ENCODE measurements at regions not wholly inside any gene's neighbourhood (a gene's known extent, or its start where the extent isn't known, plus 50 kb on each side); places are given as distances from the start of the nearest gene placed in this dataset.

DNA sequence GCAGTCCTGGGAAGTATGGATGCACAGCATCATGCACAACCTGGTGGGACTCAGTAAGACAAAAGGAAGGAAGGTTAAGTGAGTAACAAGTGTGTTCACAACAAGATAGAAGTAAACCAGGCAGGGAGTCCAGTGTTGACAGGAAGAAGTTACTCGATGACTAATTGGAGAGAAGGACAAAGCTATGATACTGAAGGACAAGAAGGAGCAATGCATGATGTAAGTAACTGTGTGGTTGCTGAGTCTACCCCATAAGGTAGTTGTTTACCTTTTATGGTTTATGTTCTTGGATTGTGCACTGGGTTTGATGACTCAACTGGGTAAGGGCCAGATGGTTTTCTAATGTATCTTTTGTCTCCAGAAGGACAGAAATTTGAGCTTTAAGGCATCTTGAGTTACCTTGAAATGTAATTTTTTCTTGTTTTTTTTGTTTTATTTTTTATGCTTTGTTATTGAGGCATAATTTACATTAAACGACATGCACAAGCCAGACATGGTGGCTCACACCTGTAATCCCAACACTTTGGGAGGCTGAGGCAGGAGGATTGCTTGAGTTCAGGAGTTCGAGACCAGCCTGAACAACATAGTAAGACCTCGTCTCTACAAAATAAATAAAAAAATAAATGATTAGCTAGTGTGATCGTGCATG is 89.2 kb upstream of the CAST start (continued):
- TF ChIP-seq YY1 (tag by site-specific recombination; IDR thresholded peaks at IDR 0.05) (no peak), ZNF112 (tag by site-specific recombination; IDR thresholded peaks at IDR 0.05) (no peak), BCL11A (tag by site-specific recombination; IDR thresholded peaks at IDR 0.05; ENCODE audit: low read depth) (no peak), ZNF175 (tag by site-specific recombination; IDR thresholded peaks at IDR 0.05) (no peak), ZBTB48 (tag by site-specific recombination; IDR thresholded peaks at IDR 0.05) (no peak), ZNF174 (tag by site-specific recombination; IDR thresholded peaks at IDR 0.05) (no peak), ZNF677 (tag by site-specific recombination; IDR thresholded peaks at IDR 0.05) (no peak), ZBTB7A (tag by site-specific recombination; IDR thresholded peaks at IDR 0.05; ENCODE audit: low read depth) (no peak), ZNF544 (tag by site-specific recombination; IDR thresholded peaks at IDR 0.05) (no peak), MZF1 (tag by site-specific recombination; IDR thresholded peaks at IDR 0.05; ENCODE audit: borderline replicate concordance) (no peak), ZNF19 (tag by site-specific recombination; IDR thresholded peaks at IDR 0.05; ENCODE audit: low read depth) (no peak), ZNF560 (tag by site-specific recombination; IDR thresholded peaks at IDR 0.05; ENCODE audit: borderline replicate concordance) (no peak), ZNF391 (tag by site-specific recombination; IDR thresholded peaks at IDR 0.05; ENCODE audit: borderline replicate concordance, low read depth) (no peak), ZNF580 (tag by site-specific recombination; IDR thresholded peaks at IDR 0.05) (peak; percentile 58; the same call in 1 of the 2 replicates), MEIS1 (CRISPR knock-in tag; IDR thresholded peaks at IDR 0.05; ENCODE audit: borderline replicate concordance) (no peak), ELK4 (IDR thresholded peaks at IDR 0.05; ENCODE audit: borderline replicate concordance, low read depth, low read length) (no peak), SETDB1 (IDR thresholded peaks at IDR 0.05; ENCODE audit: insufficient read length, low read length) (no peak), ZNF610 (tag by site-specific recombination; IDR thresholded peaks at IDR 0.05; ENCODE audit: borderline replicate concordance) (no peak), ZFP41 (tag by site-specific recombination; IDR thresholded peaks at IDR 0.05; ENCODE audit: borderline replicate concordance) (no peak), ZNF704 (tag by site-specific recombination; IDR thresholded peaks at IDR 0.05) (no peak)
- TF ChIP-seq, protein P1, sequence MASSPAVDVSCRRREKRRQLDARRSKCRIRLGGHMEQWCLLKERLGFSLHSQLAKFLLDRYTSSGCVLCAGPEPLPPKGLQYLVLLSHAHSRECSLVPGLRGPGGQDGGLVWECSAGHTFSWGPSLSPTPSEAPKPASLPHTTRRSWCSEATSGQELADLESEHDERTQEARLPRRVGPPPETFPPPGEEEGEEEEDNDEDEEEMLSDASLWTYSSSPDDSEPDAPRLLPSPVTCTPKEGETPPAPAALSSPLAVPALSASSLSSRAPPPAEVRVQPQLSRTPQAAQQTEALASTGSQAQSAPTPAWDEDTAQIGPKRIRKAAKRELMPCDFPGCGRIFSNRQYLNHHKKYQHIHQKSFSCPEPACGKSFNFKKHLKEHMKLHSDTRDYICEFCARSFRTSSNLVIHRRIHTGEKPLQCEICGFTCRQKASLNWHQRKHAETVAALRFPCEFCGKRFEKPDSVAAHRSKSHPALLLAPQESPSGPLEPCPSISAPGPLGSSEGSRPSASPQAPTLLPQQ (tag by site-specific recombination; IDR thresholded peaks at IDR 0.05): peak; percentile 73
- TF ChIP-seq, protein P2, sequence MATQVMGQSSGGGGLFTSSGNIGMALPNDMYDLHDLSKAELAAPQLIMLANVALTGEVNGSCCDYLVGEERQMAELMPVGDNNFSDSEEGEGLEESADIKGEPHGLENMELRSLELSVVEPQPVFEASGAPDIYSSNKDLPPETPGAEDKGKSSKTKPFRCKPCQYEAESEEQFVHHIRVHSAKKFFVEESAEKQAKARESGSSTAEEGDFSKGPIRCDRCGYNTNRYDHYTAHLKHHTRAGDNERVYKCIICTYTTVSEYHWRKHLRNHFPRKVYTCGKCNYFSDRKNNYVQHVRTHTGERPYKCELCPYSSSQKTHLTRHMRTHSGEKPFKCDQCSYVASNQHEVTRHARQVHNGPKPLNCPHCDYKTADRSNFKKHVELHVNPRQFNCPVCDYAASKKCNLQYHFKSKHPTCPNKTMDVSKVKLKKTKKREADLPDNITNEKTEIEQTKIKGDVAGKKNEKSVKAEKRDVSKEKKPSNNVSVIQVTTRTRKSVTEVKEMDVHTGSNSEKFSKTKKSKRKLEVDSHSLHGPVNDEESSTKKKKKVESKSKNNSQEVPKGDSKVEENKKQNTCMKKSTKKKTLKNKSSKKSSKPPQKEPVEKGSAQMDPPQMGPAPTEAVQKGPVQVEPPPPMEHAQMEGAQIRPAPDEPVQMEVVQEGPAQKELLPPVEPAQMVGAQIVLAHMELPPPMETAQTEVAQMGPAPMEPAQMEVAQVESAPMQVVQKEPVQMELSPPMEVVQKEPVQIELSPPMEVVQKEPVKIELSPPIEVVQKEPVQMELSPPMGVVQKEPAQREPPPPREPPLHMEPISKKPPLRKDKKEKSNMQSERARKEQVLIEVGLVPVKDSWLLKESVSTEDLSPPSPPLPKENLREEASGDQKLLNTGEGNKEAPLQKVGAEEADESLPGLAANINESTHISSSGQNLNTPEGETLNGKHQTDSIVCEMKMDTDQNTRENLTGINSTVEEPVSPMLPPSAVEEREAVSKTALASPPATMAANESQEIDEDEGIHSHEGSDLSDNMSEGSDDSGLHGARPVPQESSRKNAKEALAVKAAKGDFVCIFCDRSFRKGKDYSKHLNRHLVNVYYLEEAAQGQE (tag by site-specific recombination; IDR thresholded peaks at IDR 0.05): no peak
- TF ChIP-seq, protein P3, sequence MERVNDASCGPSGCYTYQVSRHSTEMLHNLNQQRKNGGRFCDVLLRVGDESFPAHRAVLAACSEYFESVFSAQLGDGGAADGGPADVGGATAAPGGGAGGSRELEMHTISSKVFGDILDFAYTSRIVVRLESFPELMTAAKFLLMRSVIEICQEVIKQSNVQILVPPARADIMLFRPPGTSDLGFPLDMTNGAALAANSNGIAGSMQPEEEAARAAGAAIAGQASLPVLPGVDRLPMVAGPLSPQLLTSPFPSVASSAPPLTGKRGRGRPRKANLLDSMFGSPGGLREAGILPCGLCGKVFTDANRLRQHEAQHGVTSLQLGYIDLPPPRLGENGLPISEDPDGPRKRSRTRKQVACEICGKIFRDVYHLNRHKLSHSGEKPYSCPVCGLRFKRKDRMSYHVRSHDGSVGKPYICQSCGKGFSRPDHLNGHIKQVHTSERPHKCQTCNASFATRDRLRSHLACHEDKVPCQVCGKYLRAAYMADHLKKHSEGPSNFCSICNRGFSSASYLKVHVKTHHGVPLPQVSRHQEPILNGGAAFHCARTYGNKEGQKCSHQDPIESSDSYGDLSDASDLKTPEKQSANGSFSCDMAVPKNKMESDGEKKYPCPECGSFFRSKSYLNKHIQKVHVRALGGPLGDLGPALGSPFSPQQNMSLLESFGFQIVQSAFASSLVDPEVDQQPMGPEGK (tag by site-specific recombination; IDR thresholded peaks at IDR 0.05): no peak
- TF ChIP-seq, protein P4, sequence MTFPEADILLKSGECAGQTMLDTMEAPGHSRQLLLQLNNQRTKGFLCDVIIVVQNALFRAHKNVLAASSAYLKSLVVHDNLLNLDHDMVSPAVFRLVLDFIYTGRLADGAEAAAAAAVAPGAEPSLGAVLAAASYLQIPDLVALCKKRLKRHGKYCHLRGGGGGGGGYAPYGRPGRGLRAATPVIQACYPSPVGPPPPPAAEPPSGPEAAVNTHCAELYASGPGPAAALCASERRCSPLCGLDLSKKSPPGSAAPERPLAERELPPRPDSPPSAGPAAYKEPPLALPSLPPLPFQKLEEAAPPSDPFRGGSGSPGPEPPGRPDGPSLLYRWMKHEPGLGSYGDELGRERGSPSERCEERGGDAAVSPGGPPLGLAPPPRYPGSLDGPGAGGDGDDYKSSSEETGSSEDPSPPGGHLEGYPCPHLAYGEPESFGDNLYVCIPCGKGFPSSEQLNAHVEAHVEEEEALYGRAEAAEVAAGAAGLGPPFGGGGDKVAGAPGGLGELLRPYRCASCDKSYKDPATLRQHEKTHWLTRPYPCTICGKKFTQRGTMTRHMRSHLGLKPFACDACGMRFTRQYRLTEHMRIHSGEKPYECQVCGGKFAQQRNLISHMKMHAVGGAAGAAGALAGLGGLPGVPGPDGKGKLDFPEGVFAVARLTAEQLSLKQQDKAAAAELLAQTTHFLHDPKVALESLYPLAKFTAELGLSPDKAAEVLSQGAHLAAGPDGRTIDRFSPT (tag by site-specific recombination; IDR thresholded peaks at IDR 0.05): no peak
